Epidermal melanocyte (primary cell): ENCODE measurements at regions not wholly inside any gene's neighbourhood (a gene's known extent, or its start where the extent isn't known, plus 50 kb on each side); places are given as distances from the start of the nearest gene placed in this dataset.

Source experiments
- DNase-seq: peaks from one replicate; pipeline ENCODE4 v3.0.0; 2011; ENCODE audit warnings: low spot score; ENCODE audit not compliant: insufficient read length

- DNase-seq = no peak
Observed at GRCh38 chr7:19213746-19214145, 68.5 kb upstream of the FERD3L start.

- no peak for DNase-seq
Observed at GRCh38 chr7:19210893-19211413, 65.7 kb upstream of the FERD3L start.

GRCh38 chr7:19209166-19209696 lies 64.0 kb upstream of the FERD3L start:
- DNase-seq = no peak

GRCh38 chr7:19206721-19207120 lies 61.5 kb upstream of the FERD3L start:
- DNase-seq = no peak

GRCh38 chr7:19203686-19204085 lies 58.5 kb upstream of the FERD3L start:
- DNase-seq = no peak

- DNase-seq = no peak
Observed at GRCh38 chr7:19202599-19202998, 57.4 kb upstream of the FERD3L start.
